ENCODE measurements at regions not wholly inside any gene's neighbourhood (a gene's known extent, or its start where the extent isn't known, plus 50 kb on each side); places are given as distances from the start of the nearest gene placed in this dataset.
"Not testable (repeated sequence)": the region's sequence is repeated elsewhere in the genome, so short reads cannot be mapped to it uniquely, and the experiment has no call there.

- not testable (repeated sequence) for H2BK12ac ChIP-seq (ENCODE audit: low read length); H4K8ac ChIP-seq (ENCODE audit: low read depth, low read length); H3K4me3 ChIP-seq (ENCODE audit: low read length in 2 of 2); H3K23ac ChIP-seq (ENCODE audit: low read depth, low read length, poor library complexity); H3K36me3 ChIP-seq (replicated peaks in 1 of 2; ENCODE audit: control insufficient read depth in 2 of 2, insufficient read depth in 2 of 2, low read length in 2 of 2); H3K4ac ChIP-seq (ENCODE audit: low read length); H3K79me1 ChIP-seq (ENCODE audit: low read depth, low read length); H2BK5ac ChIP-seq (ENCODE audit: low read length); H3K4me1 ChIP-seq (ENCODE audit: control insufficient read depth in 2 of 2, insufficient read depth in 1 of 2, low read depth in 1 of 2, low read length in 2 of 2); H3K18ac ChIP-seq (ENCODE audit: low read length); H2AFZ ChIP-seq (ENCODE audit: low read length); H3K14ac ChIP-seq (ENCODE audit: low read length); H3K4me2 ChIP-seq (ENCODE audit: insufficient read depth, low read length, poor library complexity, severe bottlenecking); H3K27ac ChIP-seq (replicated peaks; ENCODE audit: low read length); H3K9ac ChIP-seq (ENCODE audit: low read depth, low read length, poor library complexity); H4K91ac ChIP-seq (ENCODE audit: low read depth, low read length, poor library complexity); H2BK15ac ChIP-seq (ENCODE audit: low read length); H3K27me3 ChIP-seq (ENCODE audit: control insufficient read depth in 3 of 3, insufficient read depth in 3 of 3, low read depth in 1 of 3, low read length in 3 of 3); H2AK5ac ChIP-seq (ENCODE audit: low read depth, low read length); H3K9me3 ChIP-seq (replicated peaks in 1 of 2; ENCODE audit: control insufficient read depth in 2 of 2, insufficient read depth in 1 of 2, low read depth in 1 of 2, low read length in 2 of 2); H2BK120ac ChIP-seq (ENCODE audit: low read depth, low read length); DNase-seq (ENCODE audit: low spot score)
- no CpG with 5 or more reads among the region's 47 CpGs for WGBS, 2 donors (ENCODE audit: extremely low coverage in 2 of 2, insufficient read length in 2 of 2, insufficient replicate concordance in 1 of 2)
These were observed 917.0 kb downstream of the FOXD4L5 start for GRCh38 chr9:64367826-64368643.

Measured in neuronal stem cell (in vitro differentiated cells).